GM18520 (cell line): ENCODE measurements at regions not wholly inside any gene's neighbourhood (a gene's known extent, or its start where the extent isn't known, plus 50 kb on each side); places are given as distances from the start of the nearest gene placed in this dataset.

Source experiments
- ATAC-seq: cut with Tn5 transposase; IDR thresholded peaks from one replicate; pipeline ENCODE4 v1.9.1; 2021; ENCODE audit not compliant: unreplicated experiment

- no peak for ATAC-seq
These were observed 447.7 kb downstream of the ZSWIM6 start for GRCh38 chr5:61779743-61780142.

DNA sequence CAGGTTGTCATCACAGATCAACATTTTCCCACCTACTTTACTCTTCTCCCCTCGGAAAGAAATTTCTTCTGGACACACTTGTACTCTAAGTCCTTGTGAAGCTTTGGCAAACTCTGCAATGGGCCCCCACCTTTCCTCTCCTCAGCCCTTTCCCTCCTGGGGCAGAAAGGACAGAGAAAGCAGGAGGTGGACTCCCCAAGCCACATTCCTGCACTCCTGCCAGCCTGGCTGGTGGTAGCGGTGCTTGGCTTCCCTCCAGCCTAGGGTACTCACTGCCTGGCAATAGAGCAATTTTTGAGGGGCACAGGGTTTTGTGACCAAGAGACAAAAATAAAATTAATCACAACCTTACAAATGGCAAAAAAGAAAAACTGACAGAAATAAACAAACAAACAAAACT is 451.4 kb downstream of the ZSWIM6 start:
- no peak for ATAC-seq

DNA sequence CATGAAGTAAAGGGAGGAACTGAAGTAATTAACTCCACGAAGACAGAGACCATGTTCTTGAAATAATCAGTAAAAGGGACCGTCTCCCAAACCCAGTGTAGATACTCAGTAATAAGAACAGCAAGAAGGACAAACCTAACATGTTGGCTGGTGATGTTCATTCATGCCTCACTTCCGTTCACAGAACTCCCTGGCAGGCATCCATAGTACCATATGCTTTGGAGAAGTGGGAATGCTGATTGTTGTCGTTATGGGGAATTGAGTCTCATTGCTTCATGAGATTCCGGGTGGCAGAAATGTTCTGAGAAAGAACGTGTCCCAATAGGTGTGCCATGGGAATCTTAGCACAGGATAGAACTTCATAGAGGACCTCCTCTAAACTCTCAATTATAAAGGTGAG is 452.3 kb downstream of the ZSWIM6 start:
- ATAC-seq = no peak

DNA sequence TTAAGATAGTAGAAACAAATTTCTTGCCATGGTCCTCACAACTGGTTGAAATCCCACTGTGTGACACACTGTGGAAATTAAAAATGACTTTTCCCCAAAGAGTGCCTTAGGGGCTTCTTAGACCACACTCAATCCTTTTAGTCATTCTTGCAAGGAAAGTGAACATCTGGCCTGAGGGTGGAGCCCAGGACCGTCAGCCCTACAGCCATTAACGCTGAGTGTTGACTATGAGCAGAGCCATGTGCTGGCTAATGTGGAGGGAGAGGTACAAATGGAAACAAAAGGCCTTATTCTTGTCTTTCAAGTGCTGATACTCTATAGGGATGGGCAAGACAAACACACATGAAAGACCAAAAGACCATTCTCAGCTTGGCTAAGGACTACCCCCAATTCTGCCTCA is 456.5 kb downstream of the ZSWIM6 start:
- no peak for ATAC-seq

GRCh38 chr5:61790007-61790406 is 457.9 kb downstream of the ZSWIM6 start:
- no peak for ATAC-seq

GRCh38 chr5:61790678-61791077 is 458.6 kb downstream of the ZSWIM6 start:
- peak; percentile 91 for ATAC-seq

- no peak for ATAC-seq
These were observed 464.7 kb downstream of the ZSWIM6 start for GRCh38 chr5:61796773-61797172.

DNA sequence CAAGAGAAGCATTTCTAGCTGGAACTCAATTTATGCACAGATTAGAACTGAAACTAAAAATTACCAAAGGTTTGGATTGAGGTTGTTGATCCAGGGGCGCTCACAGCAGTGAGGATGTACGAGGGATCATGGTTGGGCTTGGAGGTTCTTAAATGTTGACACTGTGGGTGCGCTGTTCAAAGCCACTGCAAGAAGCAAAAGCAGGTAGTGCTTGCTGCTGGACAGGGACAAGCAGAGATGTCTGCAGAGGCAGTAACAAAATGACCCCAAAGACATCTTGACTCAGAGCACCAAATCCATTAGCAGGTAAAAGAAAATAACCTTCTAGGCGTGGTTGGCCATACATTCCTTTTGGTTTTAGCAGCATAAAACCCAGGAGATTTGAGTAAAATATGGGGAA is 468.4 kb downstream of the ZSWIM6 start:
- no peak for ATAC-seq

- no peak for ATAC-seq
These were observed 469.1 kb downstream of the ZSWIM6 start for GRCh38 chr5:61801174-61801573.

GRCh38 chr5:61802456-61802855 is 470.4 kb downstream of the ZSWIM6 start:
- ATAC-seq = no peak

- ATAC-seq = no peak
These were observed 473.0 kb downstream of the ZSWIM6 start for GRCh38 chr5:61805101-61805500.

DNA sequence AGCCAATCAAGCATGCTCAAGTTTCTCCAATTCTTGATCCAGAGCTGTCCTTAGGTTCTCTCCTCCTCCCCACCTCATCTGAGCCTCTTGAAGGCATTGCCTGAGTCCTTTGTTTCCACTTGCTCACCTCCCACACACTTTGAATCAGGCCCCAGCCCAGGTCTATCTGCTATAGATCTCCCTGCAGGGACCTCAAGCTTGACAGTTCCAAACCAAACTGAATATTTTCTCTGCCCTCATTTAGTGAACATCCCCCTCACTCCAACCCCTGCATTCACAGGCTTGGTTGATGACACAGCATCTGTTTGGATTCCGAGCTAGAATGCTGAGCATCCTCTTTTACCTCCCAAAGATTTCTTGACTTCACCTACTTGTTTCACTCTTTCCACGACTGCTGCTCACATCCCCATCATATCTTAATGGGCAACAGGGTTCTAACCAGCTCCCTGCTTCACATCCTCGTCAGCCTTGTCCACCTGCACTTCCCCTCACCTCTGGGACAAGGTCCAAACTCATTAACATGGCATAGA is 474.5 kb downstream of the ZSWIM6 start:
- ATAC-seq = no peak

DNA sequence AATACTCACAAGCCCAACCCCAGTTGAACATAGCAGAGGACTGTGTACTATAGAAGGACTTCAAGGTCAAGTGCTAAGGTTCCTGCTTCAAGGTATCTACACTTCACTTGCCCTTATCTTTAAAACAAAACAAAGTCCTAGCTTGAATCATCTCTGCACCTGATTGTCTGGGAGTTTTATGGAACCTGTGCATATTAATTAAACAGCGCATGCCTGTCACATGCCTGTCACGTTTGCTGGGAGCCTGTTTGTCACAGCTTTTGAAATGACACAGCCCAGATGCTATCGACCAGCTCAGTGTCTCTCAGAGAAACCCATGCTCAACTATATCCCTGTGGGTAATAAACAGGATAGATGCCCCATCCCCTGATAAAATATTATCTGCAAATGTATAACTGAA is 476.0 kb downstream of the ZSWIM6 start:
- ATAC-seq = no peak

- ATAC-seq = no peak
These were observed 476.9 kb downstream of the ZSWIM6 start for GRCh38 chr5:61808909-61809308.

GRCh38 chr5:61809651-61810050 is 477.6 kb downstream of the ZSWIM6 start:
- no peak for ATAC-seq

- no peak for ATAC-seq
These were observed 479.0 kb downstream of the ZSWIM6 start for GRCh38 chr5:61811052-61811451.

DNA sequence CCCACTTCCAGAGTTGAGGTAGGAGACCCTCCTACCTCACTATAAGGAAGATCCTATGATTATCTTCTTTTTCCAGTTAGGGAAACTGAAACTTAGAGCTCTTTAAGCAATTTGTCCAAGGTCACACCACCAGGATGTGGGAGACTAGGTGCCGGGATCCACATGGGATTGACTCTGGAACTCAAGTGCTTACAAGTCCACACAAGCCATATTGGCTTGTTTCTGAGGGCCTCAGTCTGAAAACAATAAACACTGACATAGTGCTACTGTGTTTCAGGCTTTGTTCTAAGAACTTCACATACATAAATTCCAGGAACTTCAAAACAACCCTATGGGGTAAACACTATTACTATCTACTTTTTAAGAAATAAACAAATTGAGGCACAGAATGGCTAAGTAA is 481.3 kb downstream of the ZSWIM6 start:
- no peak for ATAC-seq

- ATAC-seq = no peak
These were observed 483.3 kb downstream of the ZSWIM6 start for GRCh38 chr5:61815339-61815738.

GRCh38 chr5:61816146-61816545 is 484.1 kb downstream of the ZSWIM6 start:
- no peak for ATAC-seq

- ATAC-seq = no peak
These were observed 484.8 kb downstream of the ZSWIM6 start for GRCh38 chr5:61816585-61817450.

DNA sequence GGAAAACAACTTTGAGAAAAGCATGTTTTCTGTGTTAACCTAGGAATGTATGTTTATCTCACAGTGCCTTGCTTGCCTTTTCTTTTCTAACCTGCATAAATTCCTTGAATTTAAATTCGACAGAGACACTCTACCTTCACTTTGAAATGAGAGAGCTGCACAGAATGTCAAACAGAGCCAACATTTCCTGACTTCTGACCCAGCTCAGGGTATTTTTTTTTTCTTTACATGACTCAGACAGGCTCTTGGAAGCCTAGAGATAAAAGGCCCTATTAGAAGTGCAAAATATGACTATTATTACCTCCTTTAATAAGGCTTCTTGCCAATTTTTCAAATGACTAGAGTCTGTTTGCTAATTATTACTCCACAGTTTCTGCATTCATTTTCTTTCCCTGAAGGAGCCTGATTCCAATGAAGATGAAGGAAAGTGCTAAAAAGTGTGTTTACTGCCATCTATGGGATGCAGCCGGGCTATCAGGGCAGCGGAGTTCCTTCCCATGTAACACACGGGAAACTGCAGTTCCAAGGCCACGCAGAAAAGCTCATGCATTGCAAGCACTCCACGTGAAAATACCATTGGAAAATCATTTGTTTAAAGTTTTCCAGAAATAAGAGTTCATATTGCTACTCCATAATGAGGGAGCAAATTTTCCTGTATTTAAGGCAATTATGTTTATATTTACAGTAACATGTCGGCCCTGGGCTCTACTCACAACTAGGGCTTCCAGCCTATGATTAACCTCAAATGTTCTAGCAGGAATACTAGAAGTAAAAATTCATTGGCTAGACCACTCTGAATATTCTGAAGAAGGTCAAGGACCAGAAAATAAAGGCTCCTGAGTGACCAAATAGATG is 485.6 kb downstream of the ZSWIM6 start:
- ATAC-seq = no peak

DNA sequence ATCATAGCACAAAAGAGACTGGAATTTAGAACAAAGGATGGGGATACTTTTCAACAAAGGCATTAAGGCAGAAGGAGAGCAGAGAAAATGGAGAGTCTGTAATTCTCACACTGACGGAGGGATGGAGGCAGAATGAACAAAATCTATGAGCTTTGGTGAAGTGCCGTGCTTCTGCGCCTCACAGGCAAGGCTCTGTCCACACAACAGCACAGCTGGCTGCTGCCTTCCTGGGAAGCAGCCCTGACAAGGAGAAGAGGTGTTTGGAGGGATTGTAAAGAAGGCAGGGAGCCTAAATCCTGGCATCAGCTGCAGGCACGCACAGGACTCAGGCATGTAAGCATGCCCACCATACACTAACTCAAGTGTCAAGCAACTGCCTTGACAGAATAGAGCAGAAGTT is 485.2 kb upstream of the KIF2A start:
- ATAC-seq = no peak
